HPDE6-E6E7 (cell line): ENCODE measurements at regions not wholly inside any gene's neighbourhood (a gene's known extent, or its start where the extent isn't known, plus 50 kb on each side); places are given as distances from the start of the nearest gene placed in this dataset.

Experiments used
- DNase-seq: peaks from one replicate; pipeline ENCODE4 v3.0.0; 2011; ENCODE audit warnings: missing footprints; ENCODE audit errors: extremely low spot score

- DNase-seq = no peak
Observed at GRCh38 chr10:125513429-125514182, 169.4 kb downstream of the TEX36 start.

DNA sequence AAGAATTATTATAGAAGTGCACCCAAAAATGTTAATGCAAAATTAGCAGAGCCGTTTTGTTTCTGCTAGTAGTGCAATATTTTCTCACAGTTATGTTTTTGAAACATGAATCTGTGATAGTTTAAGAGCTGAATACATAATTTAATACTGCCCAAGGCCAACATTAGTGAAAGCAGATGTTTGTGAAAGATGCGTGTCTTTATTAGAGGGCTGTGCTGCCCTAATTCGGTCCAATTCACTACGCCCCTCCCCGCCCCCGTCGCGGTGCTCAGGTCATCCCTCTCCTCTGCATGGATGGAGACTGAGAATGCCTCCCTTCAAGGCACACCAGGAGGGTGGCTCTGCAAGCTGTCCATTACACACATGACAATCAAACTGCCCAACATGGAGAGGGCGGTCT is 172.0 kb downstream of the TEX36 start:
- DNase-seq = no peak

GRCh38 chr10:125505648-125506047 is 177.3 kb downstream of the TEX36 start:
- DNase-seq = no peak

DNA sequence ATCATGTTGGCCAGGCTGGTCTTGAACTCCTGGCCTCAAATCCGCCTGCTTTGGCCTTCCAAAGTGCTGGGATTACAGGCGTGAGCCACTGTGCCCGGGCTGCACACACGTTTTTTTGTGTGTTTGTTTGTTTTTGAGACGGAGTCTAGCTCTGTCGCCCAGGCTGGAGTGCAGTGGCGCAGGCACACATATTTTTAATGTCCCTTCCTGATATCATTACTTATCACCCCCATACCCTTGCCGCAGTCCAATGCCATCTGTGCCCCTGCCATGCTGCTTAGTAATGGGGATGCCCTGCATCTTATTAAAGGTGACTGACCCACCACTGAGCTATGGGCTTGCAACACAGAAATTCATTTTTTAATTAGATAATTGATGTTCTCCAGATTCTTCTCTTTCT is 180.7 kb downstream of the TEX36 start:
- no peak for DNase-seq

DNA sequence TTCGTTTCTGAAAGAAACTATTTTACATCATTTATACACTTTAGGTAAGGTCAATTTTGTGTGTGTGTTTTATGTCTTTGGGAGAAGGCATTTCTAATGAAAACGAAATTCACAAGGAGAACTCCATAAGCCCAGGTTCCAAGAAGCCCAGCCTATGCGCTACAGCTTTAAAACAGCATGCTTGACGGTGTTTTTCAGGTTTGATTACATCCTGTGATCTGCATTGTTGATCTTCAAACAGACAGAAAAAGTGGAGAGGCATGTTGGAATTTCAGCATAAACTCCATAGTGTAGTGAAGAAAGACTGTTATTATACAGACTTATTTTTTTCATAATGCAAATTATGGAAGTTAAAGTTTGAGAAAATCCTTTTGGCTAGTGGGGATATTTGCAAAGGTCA is 187.6 kb downstream of the TEX36 start:
- no peak for DNase-seq

DNA sequence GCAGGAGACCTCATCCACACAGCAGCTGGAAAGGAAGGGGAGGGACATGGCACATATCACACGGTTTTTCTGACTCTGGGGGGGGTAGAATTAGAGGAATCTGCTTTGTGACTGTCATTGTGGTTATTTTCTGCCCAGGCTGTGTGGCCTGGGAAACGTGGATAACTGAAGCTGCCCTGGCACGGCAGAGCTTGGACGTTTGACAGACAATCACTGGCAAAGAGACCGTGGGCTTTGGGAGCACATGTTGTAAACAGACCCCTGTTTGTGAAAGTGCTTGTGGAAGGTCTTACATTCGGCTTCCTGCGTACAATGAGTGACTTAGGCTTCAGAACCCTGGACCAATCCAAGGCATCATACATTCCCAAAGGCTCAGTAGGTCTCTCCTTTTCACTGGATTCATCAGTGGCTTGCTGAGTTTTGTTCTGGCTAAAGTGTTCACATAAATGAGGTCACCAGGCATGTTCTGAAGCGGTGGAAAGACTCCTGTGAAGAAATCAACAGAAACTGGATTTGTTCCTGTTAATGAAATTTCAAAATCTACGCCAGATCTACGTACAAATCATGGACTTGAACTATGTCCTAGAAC is 188.2 kb downstream of the TEX36 start:
- DNase-seq = no peak

- no peak for DNase-seq
Observed at GRCh38 chr10:125491381-125491780, 191.6 kb downstream of the TEX36 start.

GRCh38 chr10:125489731-125490130 is 193.2 kb downstream of the TEX36 start:
- DNase-seq = no peak

GRCh38 chr10:125485665-125486064 is 197.3 kb downstream of the TEX36 start:
- no peak for DNase-seq

DNA sequence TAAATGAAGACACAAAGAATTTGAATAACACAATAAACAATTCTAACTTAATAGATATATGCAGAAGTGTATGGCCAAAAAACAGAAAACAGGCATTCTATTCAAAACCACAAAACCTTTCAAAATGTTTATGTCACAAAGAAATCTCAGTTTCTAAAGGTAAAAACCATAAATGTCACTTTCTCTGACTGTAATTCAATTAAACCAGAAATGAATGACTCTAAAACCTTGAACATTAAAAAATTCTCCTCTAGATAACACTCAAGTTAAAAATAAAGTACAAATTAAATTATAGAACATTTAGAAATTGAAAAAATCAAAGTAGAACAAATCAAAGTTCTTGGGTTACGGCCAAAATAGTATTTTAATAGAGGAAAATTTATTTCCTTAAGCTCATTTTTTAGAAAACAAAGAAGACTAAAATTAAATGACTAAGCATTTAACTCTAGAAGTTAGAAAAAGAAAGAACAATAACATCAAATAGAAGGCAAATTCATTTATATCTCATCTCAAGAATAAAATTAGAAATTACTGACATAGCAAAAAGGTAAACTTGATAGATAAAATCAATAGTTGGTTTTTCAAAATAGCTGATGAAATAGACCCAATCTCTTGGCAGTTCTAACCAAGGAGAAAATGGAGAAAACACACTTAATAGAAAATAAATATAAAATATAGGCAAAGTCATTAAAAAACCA is 198.8 kb downstream of the TEX36 start:
- DNase-seq = no peak

- no peak for DNase-seq
Observed at GRCh38 chr10:125482637-125483036, 200.3 kb downstream of the TEX36 start.

GRCh38 chr10:125482108-125482507 is 200.9 kb downstream of the TEX36 start:
- DNase-seq = no peak

GRCh38 chr10:125479059-125479458 is 203.9 kb downstream of the TEX36 start:
- peak; percentile 77 for DNase-seq

- no peak for DNase-seq
Observed at GRCh38 chr10:125475815-125476214, 207.1 kb downstream of the TEX36 start.

DNA sequence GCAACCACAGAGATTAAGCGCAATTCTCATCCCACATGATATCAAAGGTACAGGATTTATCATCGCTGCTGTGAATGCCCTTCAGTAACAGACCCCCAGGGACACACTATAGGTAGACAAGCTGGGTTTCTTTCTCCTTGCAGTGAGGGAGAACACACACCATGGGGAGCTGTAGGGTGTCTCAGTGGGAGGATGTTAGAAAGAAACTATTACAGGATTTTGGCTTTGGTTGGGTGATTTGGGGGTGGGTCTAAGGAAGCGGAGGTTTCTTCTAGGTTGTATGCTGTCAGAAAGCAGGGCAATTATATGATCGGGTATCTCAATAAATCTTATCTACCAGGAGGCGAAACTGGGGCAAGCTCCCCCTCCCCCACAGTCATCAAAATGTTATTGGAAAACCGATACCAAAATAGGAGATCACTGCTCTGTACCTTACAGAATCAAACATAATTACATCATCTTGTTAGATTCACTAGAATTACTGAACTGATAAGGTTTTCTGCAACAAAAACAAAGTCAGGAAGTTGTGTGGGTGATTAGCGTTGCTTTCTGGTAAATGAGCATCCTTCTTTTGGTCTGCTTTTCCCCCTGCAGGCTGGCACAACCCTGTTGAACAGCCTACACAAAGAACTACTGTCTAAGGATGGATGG is 209.7 kb downstream of the TEX36 start:
- DNase-seq = no peak

DNA sequence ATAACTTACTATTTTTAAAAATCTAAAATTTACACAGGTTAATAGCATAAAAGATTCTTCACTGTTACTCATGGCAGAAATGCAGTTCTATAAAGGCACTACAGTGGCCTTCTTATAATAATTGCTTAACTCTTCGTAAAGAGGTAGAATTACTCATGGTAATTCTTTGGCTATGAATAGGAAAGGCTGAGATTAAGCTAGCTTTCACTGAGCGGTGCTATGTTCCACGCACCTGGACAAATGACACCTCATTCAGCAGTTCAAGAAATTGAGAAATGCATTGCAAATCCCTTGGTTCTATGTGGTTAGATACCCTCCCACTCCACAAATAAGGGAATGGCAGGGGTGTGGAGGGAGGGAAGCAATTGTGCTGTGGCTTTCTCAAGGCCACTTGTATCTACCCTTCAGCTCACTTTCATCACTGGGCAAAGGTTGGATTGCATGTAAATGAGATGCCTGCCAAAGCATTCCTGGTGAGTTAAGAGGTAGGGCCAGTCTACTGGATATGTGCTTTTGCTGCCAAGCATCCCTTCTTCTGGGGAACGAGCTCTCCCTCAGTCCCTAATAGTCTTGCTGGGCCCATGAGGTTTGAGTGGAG is 210.9 kb downstream of the TEX36 start:
- no peak for DNase-seq

- no peak for DNase-seq
Observed at GRCh38 chr10:125468278-125468677, 214.7 kb downstream of the TEX36 start.

DNA sequence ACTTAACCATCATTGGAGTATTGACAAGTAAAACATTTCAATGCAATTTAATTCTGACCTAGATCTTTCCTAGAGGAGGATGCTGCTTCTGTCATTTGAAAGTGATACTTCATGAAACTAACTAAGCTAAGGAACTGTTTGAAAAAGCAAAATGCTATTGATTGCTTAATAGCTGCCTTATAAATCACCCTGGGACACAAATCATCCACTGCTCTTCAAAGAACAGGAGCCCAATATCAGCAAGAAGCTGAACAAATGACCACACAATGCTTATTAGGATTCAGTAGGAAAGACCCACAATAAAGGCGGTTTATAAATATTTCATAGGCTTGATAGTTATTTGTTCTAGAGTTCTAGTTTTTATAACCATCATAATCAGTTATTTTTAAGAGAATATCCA is 216.3 kb downstream of the TEX36 start:
- DNase-seq = no peak

DNA sequence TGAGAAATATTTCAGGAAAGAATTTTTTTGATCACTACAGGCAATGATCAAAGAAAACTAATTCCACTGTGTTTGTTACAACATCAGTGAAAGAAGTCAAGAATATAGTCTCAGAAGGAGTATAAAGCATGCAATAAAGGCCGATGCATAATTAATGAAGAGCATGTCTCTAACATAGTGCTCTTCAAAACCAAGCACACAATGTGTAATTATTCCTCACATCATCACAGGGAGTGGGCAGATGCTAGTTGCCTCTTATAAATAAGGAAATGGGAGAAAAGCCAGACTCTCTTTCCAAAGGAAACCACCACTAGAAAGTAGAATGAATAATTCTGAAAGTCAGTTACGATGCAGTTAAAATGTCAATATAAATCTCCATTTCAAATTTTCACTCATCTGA is 220.1 kb downstream of the TEX36 start:
- DNase-seq = no peak

- DNase-seq = no peak
Observed at GRCh38 chr10:125460326-125460725, 222.6 kb downstream of the TEX36 start.

DNA sequence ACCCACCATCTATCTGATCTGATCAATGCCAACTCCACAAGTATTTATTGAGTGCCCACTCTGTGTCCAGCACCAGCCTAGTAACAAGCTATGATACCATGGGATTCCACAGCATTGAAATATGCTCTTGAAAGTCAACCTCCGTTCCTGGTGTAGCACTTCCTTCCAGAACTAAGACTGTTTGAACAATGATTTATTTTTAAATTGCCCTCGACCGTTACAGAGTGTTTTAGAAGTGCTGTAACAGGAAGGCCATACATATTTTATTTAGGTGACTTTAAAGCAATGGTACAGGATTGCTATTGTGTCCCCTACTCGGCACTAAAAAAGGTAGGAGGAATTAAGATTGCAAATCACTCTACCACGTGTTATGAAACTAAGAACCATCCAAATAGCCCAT is 225.6 kb downstream of the TEX36 start:
- no peak for DNase-seq

DNA sequence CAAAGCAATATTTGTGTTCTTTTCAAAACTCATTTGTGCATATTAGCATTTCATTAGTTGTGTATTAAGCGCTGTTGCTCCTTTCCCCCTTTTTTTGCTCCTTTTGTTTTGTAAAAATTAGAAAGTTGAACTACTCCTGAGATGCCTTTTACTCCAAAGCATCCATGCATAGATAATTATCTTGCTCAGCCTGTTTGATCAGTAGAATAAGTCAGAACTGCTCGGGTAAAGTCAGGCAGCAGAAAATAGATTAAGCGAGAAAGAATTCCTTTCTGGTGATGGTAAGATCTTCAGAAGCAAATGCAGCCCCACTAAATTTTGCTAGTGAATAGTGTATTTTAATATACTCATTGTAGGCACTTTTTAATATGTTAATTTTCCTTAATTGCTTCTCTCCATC is 227.1 kb downstream of the TEX36 start:
- no peak for DNase-seq
